ENCODE measurements at regions not wholly inside any gene's neighbourhood (a gene's known extent, or its start where the extent isn't known, plus 50 kb on each side); places are given as distances from the start of the nearest gene placed in this dataset.
"Not testable (repeated sequence)": the region's sequence is repeated elsewhere in the genome, so short reads cannot be mapped to it uniquely, and the experiment has no call there.

DNA sequence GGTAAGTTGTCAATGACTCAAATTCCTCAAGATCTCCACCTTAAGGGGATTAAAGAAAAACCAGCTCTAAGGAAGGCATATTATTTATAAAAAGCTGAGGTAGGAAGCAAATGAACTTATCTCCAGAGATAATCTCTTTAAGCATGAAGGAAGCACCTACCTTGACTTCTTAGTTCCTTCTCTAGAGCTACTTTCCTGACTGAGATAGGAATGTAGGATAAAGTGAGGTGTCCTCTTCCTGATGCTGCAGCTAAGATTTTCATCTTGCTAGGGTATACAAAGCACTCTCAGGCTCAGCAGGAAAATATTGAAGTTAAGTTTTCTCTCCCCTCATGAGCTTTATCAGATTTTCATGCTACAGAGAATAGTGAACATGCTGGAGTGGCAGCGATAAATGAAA, 163.0 kb upstream of the E2F7 start:
- H3K4me3 Mint-ChIP-seq = no peak overlapping the region

DNA sequence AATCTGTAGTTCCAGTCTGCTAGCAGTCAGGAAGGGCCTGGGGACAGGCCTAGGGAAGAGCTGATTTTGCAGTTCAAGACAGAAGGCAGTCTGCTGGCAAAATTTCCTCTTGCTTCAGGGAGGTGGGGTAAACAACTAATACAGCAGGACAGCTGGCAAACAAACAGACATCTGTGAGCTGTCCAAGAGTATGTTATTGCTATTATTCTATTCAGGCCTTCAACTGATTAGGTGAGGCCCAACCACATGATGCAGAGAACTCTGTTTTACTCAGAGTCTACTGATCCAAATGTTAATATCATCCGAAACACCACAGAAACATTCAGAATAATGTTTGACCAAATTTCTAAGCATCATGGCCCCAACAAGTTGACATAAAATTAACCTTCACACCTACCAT, 161.0 kb upstream of the E2F7 start:
- ATAC-seq (replicated peaks in 1 of 2) (no peak), DNase-seq (no peak)
- Mint-ChIP-seq H3K4me1 (ENCODE audit: low read depth) (no peaks in the 10 kb centered on the region), H3K4me3 (no peak overlapping the region), H3K9me3 (peaks cover 0 to 4% of the 10 kb centered on the region in 2 donors), H3K27ac (no peak overlapping the region), H3K27me3 (ENCODE audit: low read depth) (no peaks in the 10 kb centered on the region), H3K36me3 (ENCODE audit: insufficient read depth in 2 of 2) (no peaks in the 10 kb centered on the region)

More for the DNA sequence above, 163.0 kb upstream of the E2F7 start:
- DNase-seq (no peak), ATAC-seq (replicated peaks in 1 of 2) (no peak)
- H3K27ac Mint-ChIP-seq = no peak overlapping the region
- H3K4me1 Mint-ChIP-seq (ENCODE audit: low read depth) = no peaks in the 10 kb centered on the region
- peaks cover 0 to 1% of the 10 kb centered on the region in 2 donors for H3K9me3 Mint-ChIP-seq
- H3K27me3 Mint-ChIP-seq (ENCODE audit: low read depth) = no peaks in the 10 kb centered on the region
- H3K36me3 Mint-ChIP-seq (ENCODE audit: insufficient read depth in 2 of 2) = no peaks in the 10 kb centered on the region

- Mint-ChIP-seq H3K36me3 (ENCODE audit: insufficient read depth in 2 of 2) (no peaks in the 10 kb centered on the region), H3K27me3 (ENCODE audit: low read depth) (no peaks in the 10 kb centered on the region), H3K4me1 (ENCODE audit: low read depth) (no peaks in the 10 kb centered on the region), H3K4me3 (no peak overlapping the region), H3K27ac (no peak overlapping the region), H3K9me3 (peaks cover 0 to 4% of the 10 kb centered on the region in 2 donors)
- DNase-seq = no peak
- no peak for ATAC-seq (replicated peaks in 1 of 2)
Observed at GRCh38 chr12:77225373-77225772, 160.0 kb upstream of the E2F7 start.

GRCh38 chr12:77224346-77224745, 159.0 kb upstream of the E2F7 start:
- Mint-ChIP-seq H3K4me1 (ENCODE audit: low read depth) (no peaks in the 10 kb centered on the region), H3K9me3 (peaks cover 0 to 4% of the 10 kb centered on the region in 2 donors), H3K36me3 (ENCODE audit: insufficient read depth in 2 of 2) (no peaks in the 10 kb centered on the region), H3K27me3 (ENCODE audit: low read depth) (no peaks in the 10 kb centered on the region), H3K27ac (no peak overlapping the region), H3K4me3 (no peak overlapping the region)
- DNase-seq (no peak), ATAC-seq (replicated peaks in 1 of 2) (no peak)

DNA sequence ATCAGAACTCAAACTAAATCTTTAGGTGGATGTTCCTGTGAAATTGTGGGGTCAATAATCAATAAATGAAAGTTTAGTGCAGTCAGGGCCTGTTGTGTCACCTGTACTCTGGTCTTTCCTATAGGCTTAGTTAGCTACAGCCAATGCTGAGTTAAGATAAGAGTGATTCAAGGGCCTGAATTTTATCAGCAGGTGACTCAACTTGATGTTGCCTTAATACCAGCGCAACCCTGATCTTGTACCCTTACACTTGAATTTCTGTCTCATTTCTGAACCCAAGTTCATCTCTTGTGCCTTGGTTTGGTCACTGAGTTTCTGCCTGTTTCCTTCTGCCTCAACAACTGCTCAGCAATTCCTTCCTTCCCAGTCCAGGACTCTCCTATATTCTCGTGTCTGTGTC, 157.0 kb upstream of the E2F7 start:
- ATAC-seq (replicated peaks in 1 of 2) = no peak
- no peak overlapping the region for H3K4me3 Mint-ChIP-seq
- no peak for DNase-seq
- H3K27me3 Mint-ChIP-seq (ENCODE audit: low read depth) = no peaks in the 10 kb centered on the region
- no peaks in the 10 kb centered on the region for H3K4me1 Mint-ChIP-seq (ENCODE audit: low read depth)
- H3K36me3 Mint-ChIP-seq (ENCODE audit: insufficient read depth in 2 of 2) = no peaks in the 10 kb centered on the region
- no peak overlapping the region for H3K27ac Mint-ChIP-seq
- H3K9me3 Mint-ChIP-seq = peaks cover 0 to 4% of the 10 kb centered on the region in 2 donors

DNA sequence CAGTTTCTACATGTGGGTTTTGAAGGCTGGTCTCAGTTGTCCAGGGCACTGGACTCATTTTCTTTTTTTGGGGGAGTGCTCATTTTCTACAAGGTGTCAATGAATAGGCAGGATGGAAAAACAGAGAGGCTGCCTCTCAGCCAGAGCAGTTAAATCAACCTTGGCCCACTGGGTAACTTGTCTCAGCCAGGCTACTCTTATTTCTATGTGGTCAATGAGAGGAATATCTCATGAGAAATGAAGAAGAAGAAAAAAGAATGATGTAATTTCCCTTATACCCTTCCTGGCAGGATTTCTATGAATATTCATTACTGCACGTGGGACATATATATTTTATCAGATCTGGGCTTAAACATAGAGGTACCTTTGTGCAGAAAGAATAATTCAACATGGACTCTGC, 155.2 kb upstream of the E2F7 start:
- Mint-ChIP-seq H3K4me1 (ENCODE audit: low read depth) (no peaks in the 10 kb centered on the region), H3K36me3 (ENCODE audit: insufficient read depth in 2 of 2) (no peaks in the 10 kb centered on the region), H3K4me3 (no peak overlapping the region), H3K27ac (no peak overlapping the region), H3K27me3 (ENCODE audit: low read depth) (no peaks in the 10 kb centered on the region), H3K9me3 (peaks cover 3 to 4% of the 10 kb centered on the region in 2 donors)
- DNase-seq (no peak), ATAC-seq (replicated peaks in 1 of 2) (no peak)

DNA sequence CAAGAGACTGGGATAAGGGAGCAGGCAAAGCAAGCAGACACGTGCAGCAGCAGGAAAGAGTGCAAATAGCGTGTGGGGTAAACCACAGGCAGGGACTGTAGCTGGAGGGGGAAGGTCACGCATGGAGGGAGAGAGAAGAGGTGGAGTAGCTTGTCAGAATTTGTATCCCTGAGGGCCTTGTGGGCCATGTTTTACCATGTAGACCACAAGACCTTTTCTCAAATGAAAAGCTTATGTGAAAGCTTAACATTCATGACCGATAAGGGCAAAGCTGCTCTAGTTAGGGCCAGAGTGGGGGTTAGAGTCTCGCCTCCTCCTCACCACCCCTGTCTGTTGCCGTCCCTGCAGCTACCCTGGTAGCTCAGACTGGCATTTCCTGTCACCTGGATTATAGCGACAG, 152.9 kb upstream of the E2F7 start:
- Mint-ChIP-seq H3K4me3 (no peak overlapping the region), H3K4me1 (ENCODE audit: low read depth) (no peaks in the 10 kb centered on the region), H3K27me3 (ENCODE audit: low read depth) (no peaks in the 10 kb centered on the region), H3K36me3 (ENCODE audit: insufficient read depth in 2 of 2) (no peaks in the 10 kb centered on the region), H3K9me3 (peaks cover 3 to 4% of the 10 kb centered on the region in 2 donors), H3K27ac (no peak overlapping the region)
- ATAC-seq (replicated peaks in 1 of 2) = no peak
- DNase-seq = no peak

GRCh38 chr12:77216136-77216535, 150.8 kb upstream of the E2F7 start:
- H3K9me3 Mint-ChIP-seq; H3K36me3 Mint-ChIP-seq (ENCODE audit: insufficient read depth in 2 of 2); ATAC-seq (replicated peaks in 1 of 2); DNase-seq; H3K27ac Mint-ChIP-seq; H3K4me3 Mint-ChIP-seq; H3K4me1 Mint-ChIP-seq (ENCODE audit: low read depth); H3K27me3 Mint-ChIP-seq (ENCODE audit: low read depth): not testable (repeated sequence)

DNA sequence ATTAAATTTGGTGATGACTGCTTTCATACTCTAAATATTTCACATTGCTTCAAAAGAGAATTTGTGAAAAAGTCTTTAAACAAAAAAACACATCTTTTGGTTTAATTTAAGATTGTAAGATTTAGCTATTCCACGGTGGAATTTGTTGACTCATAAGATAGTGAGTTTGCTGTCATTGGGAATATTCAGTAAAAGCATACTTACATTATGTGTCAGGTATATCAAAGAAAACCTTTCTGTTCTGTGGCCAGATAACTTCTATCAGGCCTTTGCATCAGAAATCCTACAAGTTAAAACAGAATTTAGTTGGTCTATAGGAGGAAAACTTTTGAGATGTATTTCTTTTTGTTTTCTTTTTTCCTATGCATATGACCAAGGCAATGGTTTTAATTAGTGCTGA, 148.8 kb upstream of the E2F7 start:
- H3K4me3 Mint-ChIP-seq = no peak overlapping the region
- peaks cover 5 to 9% of the 10 kb centered on the region in 2 donors for H3K9me3 Mint-ChIP-seq
- H3K27ac Mint-ChIP-seq = no peak overlapping the region
- peaks cover 0 to 2% of the 10 kb centered on the region in 2 donors for H3K36me3 Mint-ChIP-seq (ENCODE audit: insufficient read depth in 2 of 2)
- DNase-seq (no peak), ATAC-seq (replicated peaks in 1 of 2) (no peak)
- H3K4me1 Mint-ChIP-seq (ENCODE audit: low read depth) = no peaks in the 10 kb centered on the region
- H3K27me3 Mint-ChIP-seq (ENCODE audit: low read depth) = no peaks in the 10 kb centered on the region

DNA sequence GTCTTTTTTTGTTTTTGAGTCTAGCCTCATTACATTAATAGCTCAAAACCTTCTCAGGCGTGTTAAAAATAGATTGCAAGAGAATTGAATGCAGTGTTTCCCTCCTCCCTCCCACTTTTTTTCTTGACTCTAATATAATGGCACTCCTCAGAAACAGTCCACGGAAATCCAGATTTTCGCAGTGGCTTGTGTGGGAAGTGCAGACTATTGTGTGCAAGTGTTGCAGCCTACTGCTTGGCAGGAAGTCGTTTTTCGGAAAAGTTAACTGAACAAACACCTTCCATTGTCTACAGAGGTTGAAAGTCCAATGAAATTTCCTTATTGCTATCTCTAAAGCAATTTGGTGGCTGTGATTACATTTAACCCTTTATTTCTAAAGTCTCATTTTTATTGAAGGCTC, 147.9 kb upstream of the E2F7 start:
- H3K9me3 Mint-ChIP-seq = peaks cover 5 to 10% of the 10 kb centered on the region in 2 donors

GRCh38 chr12:77210724-77211123, 145.4 kb upstream of the E2F7 start:
- Mint-ChIP-seq H3K36me3 (ENCODE audit: insufficient read depth in 2 of 2) (peaks cover 0 to 2% of the 10 kb centered on the region in 2 donors), H3K27me3 (ENCODE audit: low read depth) (no peaks in the 10 kb centered on the region), H3K27ac (no peak overlapping the region), H3K4me3 (no peak overlapping the region), H3K4me1 (ENCODE audit: low read depth) (no peaks in the 10 kb centered on the region), H3K9me3 (peaks cover 5 to 11% of the 10 kb centered on the region in 2 donors)
- ATAC-seq (replicated peaks in 1 of 2) (no peak), DNase-seq (no peak)

More for the DNA sequence above, 147.9 kb upstream of the E2F7 start:
- Mint-ChIP-seq H3K4me1 (ENCODE audit: low read depth) (no peaks in the 10 kb centered on the region), H3K27me3 (ENCODE audit: low read depth) (no peaks in the 10 kb centered on the region), H3K27ac (no peak overlapping the region), H3K36me3 (ENCODE audit: insufficient read depth in 2 of 2) (peaks cover 0 to 2% of the 10 kb centered on the region in 2 donors), H3K4me3 (no peak overlapping the region)
- DNase-seq (no peak), ATAC-seq (replicated peaks in 1 of 2) (no peak)

GRCh38 chr12:77204083-77204482, 138.7 kb upstream of the E2F7 start:
- ATAC-seq (replicated peaks in 1 of 2) (no peak), DNase-seq (no peak)
- H3K27me3 Mint-ChIP-seq (ENCODE audit: low read depth) = no peaks in the 10 kb centered on the region
- peaks cover 5 to 6% of the 10 kb centered on the region in 2 donors for H3K9me3 Mint-ChIP-seq
- no peaks in the 10 kb centered on the region for H3K4me1 Mint-ChIP-seq (ENCODE audit: low read depth)
- H3K4me3 Mint-ChIP-seq = no peak overlapping the region
- H3K27ac Mint-ChIP-seq = no peak overlapping the region
- no peaks in the 10 kb centered on the region for H3K36me3 Mint-ChIP-seq (ENCODE audit: insufficient read depth in 2 of 2)

DNA sequence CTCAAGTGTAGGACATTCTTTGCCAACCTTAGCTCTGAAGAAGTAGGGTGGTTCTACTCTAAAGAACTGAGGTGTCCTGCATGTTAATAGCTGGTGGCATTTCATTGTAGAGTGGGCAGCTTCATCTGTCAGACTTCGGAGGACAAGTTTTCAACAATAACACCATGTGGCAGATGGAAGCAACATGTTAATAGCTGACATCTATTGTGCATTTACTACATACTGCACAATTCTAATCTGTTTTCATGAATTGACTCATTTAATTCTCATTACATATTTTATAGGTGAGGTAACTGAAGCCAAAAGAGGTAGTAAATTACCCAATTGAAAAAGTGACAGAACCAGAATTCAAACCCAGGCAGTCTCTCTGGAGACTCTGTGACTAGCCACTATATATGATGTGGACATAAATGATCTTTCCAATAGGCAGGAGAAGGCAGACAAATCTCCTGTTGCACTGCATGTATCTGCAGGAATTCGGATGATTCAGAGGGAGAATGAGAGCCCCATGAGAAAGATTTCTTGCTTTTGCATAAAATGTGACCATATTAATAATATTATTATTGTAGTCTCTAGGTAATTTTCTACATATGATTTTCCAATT, 137.2 kb upstream of the E2F7 start:
- Mint-ChIP-seq H3K27me3 (ENCODE audit: low read depth) (no peaks in the 10 kb centered on the region), H3K9me3 (peaks cover 5 to 6% of the 10 kb centered on the region in 2 donors), H3K4me1 (ENCODE audit: low read depth) (no peaks in the 10 kb centered on the region), H3K4me3 (no peak overlapping the region), H3K27ac (no peak overlapping the region), H3K36me3 (ENCODE audit: insufficient read depth in 2 of 2) (no peaks in the 10 kb centered on the region)
- ATAC-seq (replicated peaks in 1 of 2) = no peak
- no peak for DNase-seq

DNA sequence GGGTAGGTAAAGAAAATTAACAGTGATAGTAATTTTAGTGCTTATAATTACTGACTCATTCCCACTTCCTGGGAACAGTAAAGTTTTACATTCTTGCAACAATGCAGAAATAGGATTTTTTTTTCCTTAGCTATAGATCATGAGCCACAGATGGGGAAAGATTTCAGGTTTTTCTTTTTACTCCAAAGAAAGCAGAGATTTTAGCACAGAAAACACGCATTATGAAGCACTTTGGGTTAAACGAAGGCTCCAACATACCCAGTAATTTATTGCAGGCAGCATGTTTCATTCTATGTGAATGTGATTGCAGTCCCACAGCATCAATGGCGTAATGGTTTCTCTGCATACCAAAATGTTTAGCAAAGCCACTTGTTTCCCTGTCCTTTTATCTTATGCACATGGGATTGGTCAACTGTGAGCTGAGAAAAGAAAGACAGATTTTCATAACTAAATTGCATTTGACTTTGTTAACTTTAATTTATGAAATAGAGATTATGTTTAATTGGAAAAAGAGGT, 124.6 kb upstream of the E2F7 start:
- Mint-ChIP-seq H3K27ac (no peak overlapping the region), H3K36me3 (ENCODE audit: insufficient read depth in 2 of 2) (no peaks in the 10 kb centered on the region), H3K4me3 (no peak overlapping the region), H3K4me1 (ENCODE audit: low read depth) (no peaks in the 10 kb centered on the region), H3K27me3 (ENCODE audit: low read depth) (no peaks in the 10 kb centered on the region), H3K9me3 (peaks cover 0 to 3% of the 10 kb centered on the region in 2 donors)
- no peak for DNase-seq
- no peak for ATAC-seq (replicated peaks in 1 of 2)
